PC-9 (cell line): ENCODE measurements at regions not wholly inside any gene's neighbourhood (a gene's known extent, or its start where the extent isn't known, plus 50 kb on each side); places are given as distances from the start of the nearest gene placed in this dataset.

Source experiments
- BruUV-seq: library from RNA; stranded (reverse); fragments of 400-500 nt; replicated peaks from 2 replicates; lab custom pipeline; 2021; lab: Mats Ljungman, UMichigan
- CTCF ChIA-PET: fragments of 300-600 bp; sonication (Branson Sonifier 250); formaldehyde crosslinking; loops from one replicate; lab custom pipeline; 2022; ENCODE audit warnings: antibody characterized with exemption; lab: Charles Lee
- POLR2A ChIA-PET: fragments of 300-600 bp; sonication (Branson Sonifier 250); formaldehyde crosslinking; loops from one replicate; lab custom pipeline; 2022; ENCODE audit warnings: antibody characterized with exemption; ENCODE audit not compliant: unreplicated experiment; lab: Charles Lee
- DNase-seq, 2 experiments: peaks; one replicate each; pipeline versions ENCODE4 v3.0.0 to v3.0.0-alpha.2; 2015 to 2022; ENCODE audit warnings: mixed read lengths in 1 of 2
- H2AFZ ChIP-seq: fragments of 200-600 bp; sonication (generic); 2 replicates; pipeline ENCODE4 v1.8.1; 2017; ENCODE audit warnings: antibody characterized with exemption
- H3F3A ChIP-seq: fragments of 200-600 bp; sonication (generic); 2 replicates; pipeline ENCODE4 v1.8.1; 2017; ENCODE audit warnings: antibody characterized with exemption, mild to moderate bottlenecking, low read depth; ENCODE audit not compliant: insufficient read depth
- H3K27ac ChIP-seq: fragments of 200-600 bp; sonication (generic); 2 replicates; pipeline ENCODE4 v1.6.1; 2016; ENCODE audit warnings: mixed run types
- H3K27me3 ChIP-seq: fragments of 200-600 bp; sonication (generic); 2 replicates; pipeline ENCODE4 v1.6.1; 2016; ENCODE audit warnings: low read depth, mixed run types; ENCODE audit not compliant: insufficient read depth
- H3K36me3 ChIP-seq: fragments of 200-600 bp; sonication (generic); 2 replicates; pipeline ENCODE4 v1.6.1; 2016; ENCODE audit warnings: low read depth, mixed run types
- H3K4me1 ChIP-seq: fragments of 200-600 bp; sonication (generic); replicated peaks from 2 replicates; pipeline ENCODE4 v1.6.1; 2016; ENCODE audit warnings: mixed run types; ENCODE audit not compliant: insufficient read depth
- H3K4me2 ChIP-seq: fragments of 200-600 bp; sonication (generic); 2 replicates; pipeline ENCODE4 v1.6.1; 2017; ENCODE audit warnings: mixed run types
- H3K4me3 ChIP-seq: fragments of 200-600 bp; sonication (generic); 2 replicates; pipeline ENCODE4 v1.6.1; 2016; ENCODE audit warnings: mixed run types
- H3K79me2 ChIP-seq: fragments of 200-600 bp; sonication (generic); 2 replicates; pipeline ENCODE4 v1.6.1; 2017; ENCODE audit warnings: low read depth, mixed run types
- H3K9me2 ChIP-seq: fragments of 200-600 bp; sonication (generic); 2 replicates; pipeline ENCODE4 v1.8.1; 2017; ENCODE audit warnings: mild to moderate bottlenecking; ENCODE audit not compliant: insufficient read depth
- H3K9me3 ChIP-seq: fragments of 200-600 bp; sonication (generic); 2 replicates; pipeline ENCODE4 v1.8.1; 2016; ENCODE audit warnings: low read depth; ENCODE audit not compliant: insufficient read depth
- H4K20me1 ChIP-seq: fragments of 200-600 bp; sonication (generic); 2 replicates; pipeline ENCODE4 v1.8.1; 2017; ENCODE audit not compliant: insufficient read depth
- EZH2 ChIP-seq: fragments of 200-600 bp; sonication (generic); IDR thresholded peaks from 2 replicates; pipeline ENCODE4 v1.8.0; 2017; ENCODE audit warnings: antibody characterized with exemption, low read depth
- intact Hi-C: fragments of 100-400 bp; cut with micrococcal nuclease; formaldehyde crosslinking; loops from one replicate; pipeline ENCODE4 v1.10.0; 2022; ENCODE audit not compliant: unreplicated experiment
- TF ChIP-seq, protein P1 (sequence below): fragments of 200-600 bp; sonication (generic); conservative IDR thresholded peaks from 2 replicates; pipeline ENCODE4 v1.6.1; 2017; ENCODE audit warnings: mixed run types, antibody characterized with exemption, mild to moderate bottlenecking, moderate library complexity

DNA sequence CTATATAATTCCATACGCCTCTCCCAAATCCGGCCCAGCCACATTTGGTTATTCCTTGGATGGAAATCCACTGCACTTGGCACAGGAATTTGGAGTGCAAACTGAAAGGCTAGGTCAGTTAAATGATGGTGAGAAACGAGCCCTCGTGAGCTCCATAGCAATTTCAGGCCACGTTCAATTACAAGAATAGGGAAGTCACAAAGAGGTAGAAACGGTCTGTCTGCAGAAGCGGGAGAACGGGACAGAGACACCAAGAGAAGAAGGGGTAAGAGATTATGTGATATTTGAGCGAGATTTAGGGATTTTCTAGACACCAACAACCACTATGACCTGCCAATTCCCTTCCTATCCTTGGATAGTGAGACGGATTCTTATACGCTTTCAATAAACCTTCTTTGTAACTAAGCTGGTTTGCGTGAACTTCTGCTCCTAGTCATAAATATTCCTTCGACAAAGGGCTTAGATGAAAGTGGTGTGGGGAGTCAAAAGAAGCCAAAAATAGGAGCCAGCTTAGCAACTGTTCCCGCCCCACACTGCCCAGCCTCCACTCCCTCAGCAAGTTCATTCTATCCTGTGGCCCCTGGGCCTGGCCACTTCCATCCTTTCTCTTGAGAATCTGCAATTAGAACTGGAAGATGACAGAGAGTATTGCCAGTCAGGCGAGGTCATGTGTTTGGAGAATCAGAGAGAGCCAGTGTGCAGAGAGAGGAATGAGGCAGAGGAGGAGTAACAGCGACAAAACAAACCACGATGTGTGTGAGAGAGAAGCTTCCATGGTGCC is 118.4 kb downstream of the ZNF608 start:
- Histone ChIP-seq H3K4me2 (no peak overlapping the region), H3F3A (peaks cover 13% of the 10 kb centered on the region; the same call in 1 of the 2 replicates), H3K9me3 (no peaks in the 10 kb centered on the region), H3K79me2 (no peaks in the 10 kb centered on the region), H3K4me1 (peaks cover 24% of the 10 kb centered on the region), H3K4me3 (no peak overlapping the region), H3K27me3 (no peaks in the 10 kb centered on the region), H3K36me3 (no peaks in the 10 kb centered on the region), H2AFZ (no peak overlapping the region), H3K9me2 (no peaks in the 10 kb centered on the region), H3K27ac (no peak overlapping the region), H4K20me1 (no peaks in the 10 kb centered on the region)
- intact Hi-C loops: no loop called here
- BruUV-seq: no TSS peak
- TF ChIP-seq EZH2: no peak
- TF ChIP-seq, protein P1, sequence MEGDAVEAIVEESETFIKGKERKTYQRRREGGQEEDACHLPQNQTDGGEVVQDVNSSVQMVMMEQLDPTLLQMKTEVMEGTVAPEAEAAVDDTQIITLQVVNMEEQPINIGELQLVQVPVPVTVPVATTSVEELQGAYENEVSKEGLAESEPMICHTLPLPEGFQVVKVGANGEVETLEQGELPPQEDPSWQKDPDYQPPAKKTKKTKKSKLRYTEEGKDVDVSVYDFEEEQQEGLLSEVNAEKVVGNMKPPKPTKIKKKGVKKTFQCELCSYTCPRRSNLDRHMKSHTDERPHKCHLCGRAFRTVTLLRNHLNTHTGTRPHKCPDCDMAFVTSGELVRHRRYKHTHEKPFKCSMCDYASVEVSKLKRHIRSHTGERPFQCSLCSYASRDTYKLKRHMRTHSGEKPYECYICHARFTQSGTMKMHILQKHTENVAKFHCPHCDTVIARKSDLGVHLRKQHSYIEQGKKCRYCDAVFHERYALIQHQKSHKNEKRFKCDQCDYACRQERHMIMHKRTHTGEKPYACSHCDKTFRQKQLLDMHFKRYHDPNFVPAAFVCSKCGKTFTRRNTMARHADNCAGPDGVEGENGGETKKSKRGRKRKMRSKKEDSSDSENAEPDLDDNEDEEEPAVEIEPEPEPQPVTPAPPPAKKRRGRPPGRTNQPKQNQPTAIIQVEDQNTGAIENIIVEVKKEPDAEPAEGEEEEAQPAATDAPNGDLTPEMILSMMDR: no peak
- ChIA-PET CTCF (no interaction called here), POLR2A (no interaction called here)
- DNase-seq: no peak

DNA sequence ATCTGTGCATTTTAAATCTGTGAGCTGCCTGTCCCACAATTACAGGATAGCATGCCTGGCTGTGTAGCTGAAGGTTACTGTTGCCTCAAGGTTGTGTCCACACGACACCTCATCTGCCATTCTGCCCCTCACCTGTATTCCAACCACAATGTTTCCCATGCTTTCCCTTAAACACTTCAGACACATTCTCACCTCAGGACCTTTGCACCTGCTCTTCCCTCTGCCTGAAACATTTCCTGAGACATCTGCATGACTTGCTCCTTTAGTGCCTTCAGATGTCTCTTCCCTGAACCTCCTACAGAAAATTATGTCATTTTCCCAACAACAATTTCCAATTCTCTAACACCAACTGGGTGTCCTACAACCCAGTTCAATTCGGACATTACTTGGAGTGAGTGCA is 120.4 kb downstream of the ZNF608 start:
- Histone ChIP-seq H3K36me3 (no peaks in the 10 kb centered on the region), H3K27me3 (no peaks in the 10 kb centered on the region), H3F3A (peaks cover 13% of the 10 kb centered on the region; the same call in 1 of the 2 replicates), H4K20me1 (no peaks in the 10 kb centered on the region), H3K79me2 (no peaks in the 10 kb centered on the region), H3K9me3 (no peaks in the 10 kb centered on the region), H3K9me2 (no peaks in the 10 kb centered on the region), H3K27ac (no peak overlapping the region), H3K4me1 (peaks cover 24% of the 10 kb centered on the region), H3K4me3 (no peak overlapping the region), H3K4me2 (no peak overlapping the region), H2AFZ (no peak overlapping the region)
- TF ChIP-seq, protein P1: no peak
- TF ChIP-seq EZH2: no peak
- no peak for DNase-seq
- no TSS peak for BruUV-seq
- POLR2A ChIA-PET: interaction anchor here (0.6 kb wide), 1 partner anchor 442 kb away, joined by 3 read pairs; no protein-coding TSS in a partner anchor
- CTCF ChIA-PET: no interaction called here
- intact Hi-C loops: no loop called here

DNA sequence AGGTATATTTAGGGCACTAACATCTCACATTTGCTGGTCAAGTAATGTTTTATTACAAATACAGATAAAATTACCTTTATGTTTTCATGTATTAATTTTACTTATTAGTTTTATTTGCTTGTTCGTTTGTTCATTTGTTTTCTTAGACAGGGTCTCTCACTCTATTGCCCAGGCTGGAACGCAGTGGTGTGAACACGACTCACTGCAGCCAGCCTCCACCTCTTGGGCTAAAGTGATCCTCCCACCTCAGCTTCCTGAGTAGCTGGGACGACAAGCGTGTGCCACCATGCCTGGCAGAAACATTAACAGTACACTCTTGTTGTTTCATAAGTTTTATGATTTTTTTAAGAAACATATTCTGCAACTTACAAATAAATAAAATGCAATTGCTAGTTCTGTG is 123.2 kb downstream of the ZNF608 start:
- intact Hi-C loops: no loop called here
- Histone ChIP-seq H3K79me2 (no peaks in the 10 kb centered on the region), H3K4me1 (no peaks in the 10 kb centered on the region), H3F3A (no peaks in the 10 kb centered on the region), H4K20me1 (no peaks in the 10 kb centered on the region), H3K9me2 (no peaks in the 10 kb centered on the region), H2AFZ (no peak overlapping the region), H3K9me3 (no peaks in the 10 kb centered on the region), H3K27ac (no peak overlapping the region), H3K27me3 (no peaks in the 10 kb centered on the region), H3K4me3 (no peak overlapping the region), H3K4me2 (no peak overlapping the region), H3K36me3 (no peaks in the 10 kb centered on the region)
- POLR2A ChIA-PET: no interaction called here
- no peak for DNase-seq
- no TSS peak for BruUV-seq
- CTCF ChIA-PET: no interaction called here
- TF ChIP-seq, protein P1: no peak
- TF ChIP-seq EZH2: no peak
